SK-N-SH (cell line): ENCODE measurements at regions not wholly inside any gene's neighbourhood (a gene's known extent, or its start where the extent isn't known, plus 50 kb on each side); places are given as distances from the start of the nearest gene placed in this dataset.

ENCODE experiments used
- CTCF ChIA-PET: fragments of 300-600, 350-600 bp; formaldehyde crosslinking; extraction: SDS; loops from one replicate; lab custom pipeline; 2021; lab: Yijun Ruan, JAX
- POLR2A ChIA-PET: fragments of 350-600 bp; sonication (Branson Sonifier 250); formaldehyde crosslinking; extraction: SDS; loops from one replicate; lab custom pipeline; 2020; ENCODE audit warnings: antibody characterized with exemption, inconsistent platforms; lab: Yijun Ruan, JAX
- DNase-seq: peaks from one replicate; pipeline ENCODE4 v3.0.0; 2012
- H2AFZ ChIP-seq: fragments of 200-600 bp; sonication (generic); 2 replicates; pipeline ENCODE4 v1.8.1; 2016; ENCODE audit warnings: antibody characterized with exemption, mild to moderate bottlenecking, low read depth
- H3F3A ChIP-seq: fragments of 200-600 bp; sonication (generic); replicated peaks from 2 replicates; pipeline ENCODE3; 2016; ENCODE audit warnings: antibody characterized with exemption, mild to moderate bottlenecking; ENCODE audit not compliant: insufficient read depth
- H3K27ac ChIP-seq, 2 experiments: fragments of 200-500 bp in 1 of 2; fragments of 200-600 bp in 1 of 2; sonication (Bioruptor generic) in 1 of 2; sonication (generic), shearing (Covaris generic) in 1 of 2; 2 replicates each; pipeline versions ENCODE4 v1.5.1 to v1.6.1; 2014 to 2016; ENCODE audit warnings: low read depth in 2 of 2, inconsistent platforms in 1 of 2, low read length in 1 of 2, mild to moderate bottlenecking in 1 of 2, mixed read lengths in 1 of 2
- H3K27me3 ChIP-seq: fragments of 200-600 bp; sonication (generic), shearing (Covaris generic); 2 replicates; pipeline ENCODE4 v1.6.1; 2016; ENCODE audit warnings: mixed run types; ENCODE audit not compliant: insufficient read depth
- H3K36me3 ChIP-seq, 2 experiments: fragments of 200-500 bp in 1 of 2; fragments of 200-600 bp in 1 of 2; sonication (Bioruptor generic) in 1 of 2; sonication (generic) in 1 of 2; replicated peaks in 1 of 2; 2 replicates each; pipeline versions ENCODE3 to v1.5.1; 2014 to 2016; ENCODE audit warnings: low read length in 1 of 2, mild to moderate bottlenecking in 1 of 2; ENCODE audit not compliant: insufficient read depth in 2 of 2, control insufficient read depth in 1 of 2
- H3K4me1 ChIP-seq, 2 experiments: fragments of 200-500 bp in 1 of 2; fragments of 200-600 bp in 1 of 2; sonication (Bioruptor generic) in 1 of 2; sonication (generic), shearing (Covaris generic) in 1 of 2; 2 replicates each; pipeline versions ENCODE4 v1.5.1 to v1.6.1; 2014 to 2016; ENCODE audit warnings: low read depth in 1 of 2, low read length in 1 of 2, mixed run types in 1 of 2; ENCODE audit not compliant: insufficient read depth in 2 of 2, control insufficient read depth in 1 of 2
- H3K4me2 ChIP-seq: fragments of 200-600 bp; sonication (generic), shearing (Covaris generic); 2 replicates; pipeline ENCODE4 v1.6.1; 2017; ENCODE audit warnings: mixed run types
- H3K4me3 ChIP-seq, 2 experiments: fragments of 200-500 bp in 1 of 2; fragments of 200-600 bp in 1 of 2; sonication (Bioruptor generic) in 1 of 2; sonication (generic), shearing (Covaris generic) in 1 of 2; 2 replicates each; pipeline versions ENCODE4 v1.5.1 to v1.8.1; 2014 to 2016; ENCODE audit warnings: low read depth in 2 of 2, inconsistent platforms in 1 of 2, low read length in 1 of 2, mild to moderate bottlenecking in 1 of 2, mixed read lengths in 1 of 2, moderate library complexity in 1 of 2
- H3K79me2 ChIP-seq: fragments of 200-600 bp; sonication (generic); 2 replicates; pipeline ENCODE4 v1.8.1; 2017; ENCODE audit warnings: mild to moderate bottlenecking; ENCODE audit not compliant: insufficient read depth
- H3K9ac ChIP-seq: fragments of 200-600 bp; sonication (generic); 2 replicates; pipeline ENCODE4 v1.6.1; 2017; ENCODE audit warnings: mixed run types
- H3K9me2 ChIP-seq: fragments of 200-600 bp; sonication (generic); 2 replicates; pipeline ENCODE4 v1.6.1; 2017; ENCODE audit warnings: mixed run types
- H3K9me3 ChIP-seq: fragments of 200-600 bp; sonication (generic); 2 replicates; pipeline ENCODE4 v1.6.1; 2017; ENCODE audit warnings: mixed run types, mild to moderate bottlenecking, moderate library complexity
- H4K20me1 ChIP-seq: fragments of 200-600 bp; sonication (generic); 2 replicates; pipeline ENCODE4 v1.6.1; 2017; ENCODE audit warnings: mild to moderate bottlenecking, mixed run types; ENCODE audit not compliant: insufficient read depth
- ELF1 ChIP-seq: IDR thresholded peaks from 2 replicates; pipeline ENCODE4 v1.4.0; 2012
- EP300 ChIP-seq, 2 experiments: IDR thresholded peaks; 2 replicates each; pipeline versions ENCODE4 v1.4.0 to v1.6.1; 2012; ENCODE audit warnings: borderline replicate concordance in 1 of 2, low read depth in 1 of 2, low read length in 1 of 2
- FOXJ3 ChIP-seq: sonication (generic); formaldehyde crosslinking; IDR thresholded peaks from 2 replicates; pipeline ENCODE4 v1.5.1; 2020; ENCODE audit warnings: mild to moderate bottlenecking, missing genetic modification reagents
- FOXM1 ChIP-seq: IDR thresholded peaks from 2 replicates; pipeline ENCODE4 v1.4.0; 2012; ENCODE audit warnings: low read depth, mild to moderate bottlenecking
- GATA2 ChIP-seq: sonication (generic); formaldehyde crosslinking; IDR thresholded peaks from 2 replicates; pipeline ENCODE4 v1.5.0; 2020; ENCODE audit warnings: mild to moderate bottlenecking, missing genetic modification reagents
- JUND ChIP-seq: IDR thresholded peaks from 2 replicates; pipeline ENCODE4 v1.4.0; 2012
- MAX ChIP-seq: IDR thresholded peaks from 2 replicates; pipeline ENCODE4 v1.4.0; 2012; ENCODE audit warnings: low read depth
- MEF2A ChIP-seq: IDR thresholded peaks from 2 replicates; pipeline ENCODE4 v1.4.0; 2012; ENCODE audit warnings: low read depth, borderline replicate concordance
- MXI1 ChIP-seq: IDR thresholded peaks from 2 replicates; pipeline ENCODE4 v1.6.1; 2012; ENCODE audit warnings: mild to moderate bottlenecking, low read depth, low read length, improper control_type of control experiment
- RCOR1 ChIP-seq: fragments of 150-350 bp; IDR thresholded peaks from 2 replicates; pipeline ENCODE4 v1.6.1; 2017; ENCODE audit warnings: antibody characterized with exemption, low read length
- RFX5 ChIP-seq: IDR thresholded peaks from 2 replicates; pipeline ENCODE4 v1.6.1; 2012; ENCODE audit warnings: mild to moderate bottlenecking, improper control_type of control experiment, low read length
- RXRA ChIP-seq: IDR thresholded peaks from 2 replicates; pipeline ENCODE4 v1.4.0; 2012; ENCODE audit warnings: low read depth, mild to moderate bottlenecking, borderline replicate concordance
- SIN3A ChIP-seq: IDR thresholded peaks from 2 replicates; pipeline ENCODE4 v1.6.1; 2012; ENCODE audit warnings: low read depth, mild to moderate bottlenecking, low read length, moderate library complexity, borderline replicate concordance
- SMC3 ChIP-seq: IDR thresholded peaks from 2 replicates; pipeline ENCODE4 v1.6.1; 2012; ENCODE audit warnings: low read depth, low read length, improper control_type of control experiment
- TAF1 ChIP-seq: IDR thresholded peaks from 2 replicates; pipeline ENCODE4 v1.6.1; 2012; ENCODE audit warnings: low read depth, mild to moderate bottlenecking, low read length, moderate library complexity, borderline replicate concordance
- TCF12 ChIP-seq: IDR thresholded peaks from 2 replicates; pipeline ENCODE4 v1.4.0; 2012
- USF2 ChIP-seq: fragments of 150-350 bp; IDR thresholded peaks from 2 replicates; pipeline ENCODE4 v1.6.1; 2017; ENCODE audit warnings: antibody characterized with exemption, low read length, low read depth, borderline replicate concordance
- YY1 ChIP-seq: IDR thresholded peaks from 2 replicates; pipeline ENCODE4 v1.4.0; 2012; ENCODE audit warnings: low read depth, mild to moderate bottlenecking
- WGBS: methylation state at CpG from one replicate; pipeline ENCODE4 v1.1.6; 2017; ENCODE audit warnings: low lambda C conversion rate; 5-methylcytosine and 5-hydroxymethylcytosine counted together
- TF ChIP-seq, protein P1 (sequence below): IDR thresholded peaks from 2 replicates; pipeline ENCODE4 v1.4.0; 2012; ENCODE audit warnings: low read depth, borderline replicate concordance
- TF ChIP-seq, protein P2 (sequence below): IDR thresholded peaks from 2 replicates; pipeline ENCODE4; 2012

DNA sequence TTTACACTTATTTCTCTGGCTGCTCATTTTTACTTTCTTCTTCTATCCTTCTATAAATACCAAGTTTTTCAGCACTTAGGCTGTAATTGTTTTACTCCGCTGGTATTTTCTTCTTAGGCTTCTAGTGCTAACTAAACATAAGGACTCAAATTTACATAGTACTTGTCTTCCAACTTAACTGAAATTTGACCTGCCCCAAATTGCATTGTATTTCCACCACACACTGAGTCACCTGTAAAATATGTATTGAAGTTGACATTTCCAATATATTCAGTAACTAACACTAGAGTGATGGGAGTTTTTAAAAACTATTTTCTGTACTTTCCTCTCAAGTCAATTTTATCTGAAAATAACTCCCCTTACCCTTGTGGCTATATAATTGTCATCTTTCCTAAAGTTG lies 1794.1 kb upstream of the RAG2 start:
- H3K27me3 ChIP-seq = no peaks in the 10 kb centered on the region
- H3F3A ChIP-seq = no peaks in the 10 kb centered on the region
- H3K9me2 ChIP-seq = no peaks in the 10 kb centered on the region
- no peak overlapping the region for H3K4me3 ChIP-seq
- WGBS = 21% methylated on average over 1 of the region's 1 CpG
- H3K36me3 ChIP-seq = no peaks in the 10 kb centered on the region
- TF ChIP-seq RXRA (no peak), RCOR1 (no peak), ELF1 (no peak), FOXM1 (no peak), JUND (no peak), TCF12 (no peak), SMC3 (no peak), FOXJ3 (CRISPR knock-in tag) (no peak), TAF1 (no peak), MEF2A (no peak), YY1 (no peak), USF2 (no peak), RFX5 (no peak), SIN3A (no peak), GATA2 (CRISPR knock-in tag) (no peak), MAX (no peak), MXI1 (no peak), EP300 (IDR thresholded peaks at IDR 0.05; ENCODE audit: borderline replicate concordance in 1 of 2, low read depth in 1 of 2, low read length in 1 of 2) (no peak)
- TF ChIP-seq, protein P1, sequence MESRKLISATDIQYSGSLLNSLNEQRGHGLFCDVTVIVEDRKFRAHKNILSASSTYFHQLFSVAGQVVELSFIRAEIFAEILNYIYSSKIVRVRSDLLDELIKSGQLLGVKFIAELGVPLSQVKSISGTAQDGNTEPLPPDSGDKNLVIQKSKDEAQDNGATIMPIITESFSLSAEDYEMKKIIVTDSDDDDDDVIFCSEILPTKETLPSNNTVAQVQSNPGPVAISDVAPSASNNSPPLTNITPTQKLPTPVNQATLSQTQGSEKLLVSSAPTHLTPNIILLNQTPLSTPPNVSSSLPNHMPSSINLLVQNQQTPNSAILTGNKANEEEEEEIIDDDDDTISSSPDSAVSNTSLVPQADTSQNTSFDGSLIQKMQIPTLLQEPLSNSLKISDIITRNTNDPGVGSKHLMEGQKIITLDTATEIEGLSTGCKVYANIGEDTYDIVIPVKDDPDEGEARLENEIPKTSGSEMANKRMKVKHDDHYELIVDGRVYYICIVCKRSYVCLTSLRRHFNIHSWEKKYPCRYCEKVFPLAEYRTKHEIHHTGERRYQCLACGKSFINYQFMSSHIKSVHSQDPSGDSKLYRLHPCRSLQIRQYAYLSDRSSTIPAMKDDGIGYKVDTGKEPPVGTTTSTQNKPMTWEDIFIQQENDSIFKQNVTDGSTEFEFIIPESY = no peak
- TF ChIP-seq, protein P2, sequence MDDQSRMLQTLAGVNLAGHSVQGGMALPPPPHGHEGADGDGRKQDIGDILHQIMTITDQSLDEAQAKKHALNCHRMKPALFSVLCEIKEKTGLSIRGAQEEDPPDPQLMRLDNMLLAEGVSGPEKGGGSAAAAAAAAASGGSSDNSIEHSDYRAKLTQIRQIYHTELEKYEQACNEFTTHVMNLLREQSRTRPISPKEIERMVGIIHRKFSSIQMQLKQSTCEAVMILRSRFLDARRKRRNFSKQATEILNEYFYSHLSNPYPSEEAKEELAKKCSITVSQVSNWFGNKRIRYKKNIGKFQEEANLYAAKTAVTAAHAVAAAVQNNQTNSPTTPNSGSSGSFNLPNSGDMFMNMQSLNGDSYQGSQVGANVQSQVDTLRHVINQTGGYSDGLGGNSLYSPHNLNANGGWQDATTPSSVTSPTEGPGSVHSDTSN = no peak
- no peak overlapping the region for H3K9ac ChIP-seq
- CTCF ChIA-PET = interaction anchor here (1.1 kb wide), 1 partner anchor 23 kb away, joined by 3 read pairs; no protein-coding TSS in a partner anchor
- DNase-seq = no peak
- no peaks in the 10 kb centered on the region for H4K20me1 ChIP-seq
- no peaks in the 10 kb centered on the region for H3K4me1 ChIP-seq
- POLR2A ChIA-PET = no interaction called here
- no peaks in the 10 kb centered on the region for H3K79me2 ChIP-seq
- no peak overlapping the region for H2AFZ ChIP-seq
- H3K27ac ChIP-seq = no peak overlapping the region
- no peak overlapping the region for H3K4me2 ChIP-seq
- H3K9me3 ChIP-seq = no peaks in the 10 kb centered on the region
